GM23338 (cell line): ENCODE measurements at regions not wholly inside any gene's neighbourhood (a gene's known extent, or its start where the extent isn't known, plus 50 kb on each side); places are given as distances from the start of the nearest gene placed in this dataset.

ENCODE experiments used
- ATAC-seq: fragments of 200-7000 bp; cut with Tn5 transposase; 3 replicates; pipeline ENCODE4 v1.9.1; 2020
- DNase-seq: peaks from one replicate; pipeline ENCODE4 v3.0.0-alpha.2; 2015; ENCODE audit warnings: low spot score
- H2AFZ ChIP-seq: fragments of 200-600 bp; sonication (generic); 2 replicates; pipeline ENCODE4 v1.8.0; 2016; ENCODE audit warnings: antibody characterized with exemption, mild to moderate bottlenecking, moderate library complexity
- H3F3A ChIP-seq: fragments of 200-600 bp; sonication (generic); replicated peaks from 2 replicates; pipeline ENCODE4 v1.8.0; 2017; ENCODE audit warnings: antibody characterized with exemption, mixed run types, low read depth
- H3K27ac ChIP-seq: fragments of 200-600 bp; sonication (generic); 2 replicates; pipeline ENCODE4 v1.6.1; 2016; ENCODE audit warnings: low read depth
- H3K27me3 ChIP-seq: fragments of 200-600 bp; sonication (generic); 2 replicates; pipeline ENCODE4 v1.8.0; 2016; ENCODE audit warnings: mild to moderate bottlenecking, mixed run types, moderate library complexity; ENCODE audit not compliant: insufficient read depth
- H3K36me3 ChIP-seq: fragments of 200-600 bp; sonication (generic); 2 replicates; pipeline ENCODE4 v1.8.0; 2016; ENCODE audit warnings: mild to moderate bottlenecking; ENCODE audit not compliant: insufficient read depth
- H3K4me1 ChIP-seq: fragments of 200-600 bp; sonication (generic); 2 replicates; pipeline ENCODE4 v1.8.0; 2016; ENCODE audit warnings: mild to moderate bottlenecking, moderate library complexity; ENCODE audit not compliant: insufficient read depth
- H3K4me2 ChIP-seq: fragments of 200-600 bp; sonication (generic); 2 replicates; pipeline ENCODE4 v1.7.1; 2017; ENCODE audit warnings: mixed run types
- H3K4me3 ChIP-seq: fragments of 200-600 bp; sonication (generic); 2 replicates; pipeline ENCODE4 v1.6.1; 2016; ENCODE audit warnings: mixed run types
- H3K79me2 ChIP-seq: fragments of 200-600 bp; sonication (generic); replicated peaks from 2 replicates; pipeline ENCODE4 v1.8.0; 2017; ENCODE audit warnings: mild to moderate bottlenecking; ENCODE audit not compliant: insufficient read depth
- H3K9me2 ChIP-seq: fragments of 200-600 bp; sonication (generic); 2 replicates; pipeline ENCODE4 v1.8.0; 2017; ENCODE audit not compliant: insufficient read depth
- H4K20me1 ChIP-seq: fragments of 200-600 bp; sonication (generic); replicated peaks from 2 replicates; pipeline ENCODE4 v1.8.0; 2017; ENCODE audit warnings: mild to moderate bottlenecking; ENCODE audit not compliant: insufficient read depth
- H3K27ac Mint-ChIP-seq: 2 replicates; pipeline ENCODE4 v1.8.0; 2020; ENCODE audit warnings: inconsistent platforms, mild to moderate bottlenecking, moderate library complexity, mixed read lengths
- H3K27me3 Mint-ChIP-seq: 3 replicates; pipeline ENCODE4 v1.8.0; 2022; ENCODE audit warnings: low read depth, mild to moderate bottlenecking, moderate library complexity, mixed read lengths, inconsistent platforms; ENCODE audit not compliant: insufficient read depth, poor library complexity
- H3K36me3 Mint-ChIP-seq: 3 replicates; pipeline ENCODE4 v1.8.0; 2021; ENCODE audit warnings: low read depth, mild to moderate bottlenecking, inconsistent platforms, moderate library complexity, mixed read lengths
- H3K4me1 Mint-ChIP-seq: 3 replicates; pipeline ENCODE4 v1.8.0; 2020; ENCODE audit warnings: mild to moderate bottlenecking, inconsistent platforms, mixed read lengths
- H3K4me3 Mint-ChIP-seq: 3 replicates; pipeline ENCODE4 v1.8.0; 2021; ENCODE audit warnings: moderate library complexity, mild to moderate bottlenecking, inconsistent platforms, mixed read lengths
- H3K9me3 Mint-ChIP-seq: 3 replicates; pipeline ENCODE4 v1.8.0; 2020; ENCODE audit warnings: moderate library complexity, mild to moderate bottlenecking, inconsistent platforms, mixed read lengths
- CREB1 ChIP-seq: fragments of 250-450 bp; sonication (Bioruptor Pico); IDR thresholded peaks from 2 replicates; pipeline ENCODE4 v1.5.0; 2020; ENCODE audit warnings: low read depth, mild to moderate bottlenecking, moderate library complexity
- CTCF ChIP-seq, 2 experiments: fragments of 200-600 bp in 1 of 2; sonication (generic) in 1 of 2; conservative IDR thresholded peaks; 2 replicates each; pipeline versions ENCODE4 v1.5.1 to v1.6.1; 2016 to 2017; ENCODE audit warnings: antibody characterized with exemption in 2 of 2, low read depth in 2 of 2, mild to moderate bottlenecking in 2 of 2, moderate library complexity in 1 of 2
- EZH2 ChIP-seq: fragments of 200-600 bp; sonication (generic); IDR thresholded peaks from one replicate; pipeline ENCODE4 v1.8.0; 2017; ENCODE audit warnings: antibody characterized with exemption, mild to moderate bottlenecking, low read depth; ENCODE audit not compliant: unreplicated experiment
- JUNB ChIP-seq: IDR thresholded peaks from one replicate; pipeline ENCODE4 v1.6.1; 2016; ENCODE audit warnings: antibody characterized with exemption; ENCODE audit not compliant: unreplicated experiment
- NANOG ChIP-seq: IDR thresholded peaks from 2 replicates; pipeline ENCODE4 v1.6.1; 2016; ENCODE audit warnings: antibody characterized with exemption, borderline replicate concordance
- POLR2AphosphoS5 ChIP-seq: IDR thresholded peaks from 2 replicates; pipeline ENCODE4 v1.6.1; 2016; ENCODE audit warnings: antibody characterized with exemption, low read depth
- REST ChIP-seq: IDR thresholded peaks from one replicate; pipeline ENCODE4 v1.6.1; 2018; ENCODE audit warnings: antibody characterized with exemption; ENCODE audit not compliant: unreplicated experiment
- STAT1 ChIP-seq: IDR thresholded peaks from one replicate; pipeline ENCODE4 v1.6.1; 2016; ENCODE audit warnings: antibody characterized with exemption; ENCODE audit not compliant: unreplicated experiment
- ZNF114 ChIP-seq: fragments of 250-450 bp; sonication (Bioruptor Pico); IDR thresholded peaks from 2 replicates; pipeline ENCODE4 v1.5.0; 2020; ENCODE audit warnings: mild to moderate bottlenecking, moderate library complexity
- ZNF331 ChIP-seq: fragments of 250-450 bp; sonication (Bioruptor Pico); IDR thresholded peaks from 2 replicates; pipeline ENCODE4 v1.5.0; 2020; ENCODE audit warnings: low read depth, mild to moderate bottlenecking, moderate library complexity

- H3K27ac ChIP-seq, result no peak overlapping the region
- H2AFZ ChIP-seq, result no peak overlapping the region
- no peaks in the 10 kb centered on the region for H3K36me3 ChIP-seq
- Mint-ChIP-seq H3K4me1 (peaks cover 6% of the 10 kb centered on the region), H3K27me3 (no peaks in the 10 kb centered on the region), H3K36me3 (no peaks in the 10 kb centered on the region; the same call in 2 of the 3 replicates), H3K9me3 (no peaks in the 10 kb centered on the region; the same call in 2 of the 3 replicates), H3K4me3 (no peak overlapping the region), H3K27ac (no peak overlapping the region)
- no peak for DNase-seq
- no peaks in the 10 kb centered on the region for H3F3A ChIP-seq
- H3K4me3 ChIP-seq, result no peak overlapping the region
- H3K27me3 ChIP-seq, result no peaks in the 10 kb centered on the region
- no peaks in the 10 kb centered on the region for H3K79me2 ChIP-seq
- TF ChIP-seq STAT1, result no peak
- TF ChIP-seq JUNB, result no peak
- no peak for TF ChIP-seq POLR2AphosphoS5
- TF ChIP-seq ZNF114 (CRISPR knock-in tag), result no peak
- no peak for TF ChIP-seq EZH2
- no peak for TF ChIP-seq CTCF (conservative IDR thresholded peaks at IDR 0.05; ENCODE audit: low read depth in 2 of 2)
- no peak for TF ChIP-seq CREB1
- TF ChIP-seq REST, result no peak
- no peaks in the 10 kb centered on the region for H3K9me2 ChIP-seq
- no peaks in the 10 kb centered on the region for H3K4me1 ChIP-seq
- ATAC-seq, result no peak
- no peaks in the 10 kb centered on the region for H4K20me1 ChIP-seq
- no peak overlapping the region for H3K4me2 ChIP-seq
These were observed 68.2 kb upstream of the SMIM15 start for GRCh38 chr5:61230492-61230891.

GRCh38 chr5:61231813-61232212 is 69.5 kb upstream of the SMIM15 start:
- no peak overlapping the region for H3K4me3 ChIP-seq
- no peaks in the 10 kb centered on the region; the same call in 1 of the 3 replicates for H3K36me3 Mint-ChIP-seq
- H3K4me1 ChIP-seq, result no peaks in the 10 kb centered on the region
- no peaks in the 10 kb centered on the region for H3K79me2 ChIP-seq
- no peak overlapping the region for H3K27ac ChIP-seq
- no peaks in the 10 kb centered on the region for H3K27me3 ChIP-seq
- H3K27ac Mint-ChIP-seq, result no peak overlapping the region
- H3K9me2 ChIP-seq, result no peaks in the 10 kb centered on the region
- H3F3A ChIP-seq, result no peaks in the 10 kb centered on the region
- H3K36me3 ChIP-seq, result no peaks in the 10 kb centered on the region
- H3K4me2 ChIP-seq, result no peak overlapping the region
- H2AFZ ChIP-seq, result no peak overlapping the region
- H4K20me1 ChIP-seq, result no peaks in the 10 kb centered on the region
- TF ChIP-seq ZNF331 (CRISPR knock-in tag), result peak; percentile 86
- no peak for TF ChIP-seq EZH2
- TF ChIP-seq NANOG, result no peak
- TF ChIP-seq REST, result no peak
- no peak for TF ChIP-seq ZNF114 (CRISPR knock-in tag)
- ATAC-seq, result no peak
- peaks cover 6% of the 10 kb centered on the region for H3K4me1 Mint-ChIP-seq
- peaks cover under 1% of the 10 kb centered on the region; the same call in 2 of the 3 replicates for H3K9me3 Mint-ChIP-seq
- no peak overlapping the region for H3K4me3 Mint-ChIP-seq
- no peaks in the 10 kb centered on the region for H3K27me3 Mint-ChIP-seq
- no peak for DNase-seq
